Naive thymus-derived CD8-positive, alpha-beta T cell (primary cell): ENCODE measurements at regions not wholly inside any gene's neighbourhood (a gene's known extent, or its start where the extent isn't known, plus 50 kb on each side); places are given as distances from the start of the nearest gene placed in this dataset.
"Not testable (repeated sequence)": the region's sequence is repeated elsewhere in the genome, so short reads cannot be mapped to it uniquely, and the experiment has no call there.

Experiments
- ATAC-seq, 2 donors: fragments of 150-1000 bp; cut with Tn5 transposase in 1 of 2; sonication (Bioruptor Pico), chemical (Tn5 transposase) in 1 of 2; 1 replicate in 1 of 2; 2 replicates in 1 of 2; pipeline ENCODE4 v1.10.0; 2021; ENCODE audit warnings: mild to moderate bottlenecking in 2 of 2, moderate library complexity in 2 of 2
- POLR2A ChIA-PET: fragments of 350-600 bp; sonication (Branson Sonifier 250); formaldehyde crosslinking; loops from one replicate; lab custom pipeline; 2021; ENCODE audit warnings: antibody characterized with exemption; lab: Charles Lee
- DNase-seq, 10 donors: peaks; one replicate each; pipeline versions ENCODE4 v3.0.0 to v3.0.0-alpha.2; 2020 to 2022
- H3K27ac Mint-ChIP-seq, 10 donors: one replicate each; pipeline ENCODE4 v1.8.0; 2020 to 2022; ENCODE audit warnings: mild to moderate bottlenecking in 10 of 10, mixed read lengths in 10 of 10, moderate library complexity in 4 of 10, inconsistent platforms in 1 of 10
- H3K27me3 Mint-ChIP-seq, 5 donors: one replicate each; pipeline ENCODE4 v1.8.0; 2021 to 2022; ENCODE audit warnings: mixed read lengths in 5 of 5
- H3K36me3 Mint-ChIP-seq, 3 donors: one replicate each; pipeline ENCODE4 v1.8.0; 2020 to 2022; ENCODE audit warnings: mixed read lengths in 3 of 3, mild to moderate bottlenecking in 2 of 3, inconsistent platforms in 1 of 3
- H3K4me1 Mint-ChIP-seq, 4 donors: one replicate each; pipeline ENCODE4 v1.8.0; 2021 to 2022; ENCODE audit warnings: mixed read lengths in 4 of 4
- H3K4me3 Mint-ChIP-seq, 10 donors: one replicate each; pipeline ENCODE4 v1.8.0; 2020 to 2022; ENCODE audit warnings: mild to moderate bottlenecking in 10 of 10, mixed read lengths in 10 of 10, moderate library complexity in 6 of 10, inconsistent platforms in 1 of 10
- H3K9me3 Mint-ChIP-seq, 9 donors: one replicate each; pipeline ENCODE4 v1.8.0; 2020 to 2022; ENCODE audit warnings: mixed read lengths in 9 of 9, mild to moderate bottlenecking in 3 of 9, inconsistent platforms in 1 of 9, moderate library complexity in 1 of 9

- peaks cover 5 to 29% (median 14%) of the 10 kb centered on the region in 9 donors for H3K9me3 Mint-ChIP-seq
- H3K27ac Mint-ChIP-seq, result no peak overlapping the region
- POLR2A ChIA-PET, result no interaction called here
- DNase-seq (no peak), ATAC-seq (no peak)
- no peaks in the 10 kb centered on the region for H3K27me3 Mint-ChIP-seq
- no peak overlapping the region for H3K4me3 Mint-ChIP-seq
- peaks cover 0 to 15% (median 0%) of the 10 kb centered on the region in 3 donors for H3K36me3 Mint-ChIP-seq
- H3K4me1 Mint-ChIP-seq, result no peaks in the 10 kb centered on the region
Observed at GRCh38 chr4:12447451-12447850, 1018.8 kb upstream of the HS3ST1 start.

- H3K9me3 Mint-ChIP-seq, result peaks cover 3 to 30% (median 15%) of the 10 kb centered on the region in 9 donors
- H3K36me3 Mint-ChIP-seq, result peaks cover 0 to 15% (median 0%) of the 10 kb centered on the region in 3 donors
- ATAC-seq (no peak), DNase-seq (no peak)
- no peak overlapping the region for H3K27ac Mint-ChIP-seq
- no peak overlapping the region for H3K4me3 Mint-ChIP-seq
- H3K27me3 Mint-ChIP-seq, result no peaks in the 10 kb centered on the region
- H3K4me1 Mint-ChIP-seq, result no peaks in the 10 kb centered on the region
- POLR2A ChIA-PET, result no interaction called here
Observed at GRCh38 chr4:12446657-12447185, 1018.0 kb upstream of the HS3ST1 start.

- H3K9me3 Mint-ChIP-seq, result peaks cover 4 to 25% (median 14%) of the 10 kb centered on the region in 9 donors
- POLR2A ChIA-PET, result no interaction called here
- H3K4me3 Mint-ChIP-seq, result no peak overlapping the region
- DNase-seq (no peak), ATAC-seq (no peak)
- H3K27ac Mint-ChIP-seq, result no peak overlapping the region
- H3K36me3 Mint-ChIP-seq, result peaks cover 0 to 13% (median 0%) of the 10 kb centered on the region in 3 donors
- no peaks in the 10 kb centered on the region for H3K27me3 Mint-ChIP-seq
- H3K4me1 Mint-ChIP-seq, result no peaks in the 10 kb centered on the region
Observed at GRCh38 chr4:12446256-12446655, 1017.6 kb upstream of the HS3ST1 start.

GRCh38 chr4:12445711-12446235 is 1017.1 kb upstream of the HS3ST1 start:
- ATAC-seq (no peak), DNase-seq (no peak)
- POLR2A ChIA-PET, result no interaction called here
- peaks cover 0 to 10% (median 0%) of the 10 kb centered on the region in 3 donors for H3K36me3 Mint-ChIP-seq
- no peak overlapping the region for H3K4me3 Mint-ChIP-seq
- peaks cover 2 to 21% (median 15%) of the 10 kb centered on the region in 9 donors for H3K9me3 Mint-ChIP-seq
- H3K27me3 Mint-ChIP-seq, result no peaks in the 10 kb centered on the region
- no peak overlapping the region for H3K27ac Mint-ChIP-seq
- no peaks in the 10 kb centered on the region for H3K4me1 Mint-ChIP-seq

- Mint-ChIP-seq H3K9me3 (peaks cover 0 to 28% (median 3%) of the 10 kb centered on the region in 9 donors), H3K27ac (no peak overlapping the region), H3K27me3 (no peaks in the 10 kb centered on the region), H3K36me3 (no peaks in the 10 kb centered on the region), H3K4me1 (no peaks in the 10 kb centered on the region), H3K4me3 (no peak overlapping the region)
- no peak for DNase-seq
- POLR2A ChIA-PET, result no interaction called here
- ATAC-seq, result no peak
Observed at GRCh38 chr4:12439633-12440305, 1011.1 kb upstream of the HS3ST1 start.

GRCh38 chr4:12431259-12431658 is 1002.6 kb upstream of the HS3ST1 start:
- H3K27ac Mint-ChIP-seq, POLR2A ChIA-PET, H3K4me3 Mint-ChIP-seq, H3K36me3 Mint-ChIP-seq, ATAC-seq, DNase-seq, H3K4me1 Mint-ChIP-seq, H3K27me3 Mint-ChIP-seq: not testable (repeated sequence)
- H3K9me3 Mint-ChIP-seq, result peaks cover 4 to 41% (median 7%) of the 10 kb centered on the region in 9 donors

- ATAC-seq (no peak), DNase-seq (no peak)
- POLR2A ChIA-PET, result no interaction called here
- Mint-ChIP-seq H3K4me1 (no peaks in the 10 kb centered on the region), H3K9me3 (peaks cover 0 to 16% (median 5%) of the 10 kb centered on the region in 9 donors), H3K27me3 (no peaks in the 10 kb centered on the region), H3K36me3 (no peaks in the 10 kb centered on the region), H3K27ac (no peak overlapping the region), H3K4me3 (no peak overlapping the region)
Observed at GRCh38 chr4:12421364-12421763, 992.7 kb upstream of the HS3ST1 start.

- no peaks in the 10 kb centered on the region for H3K4me1 Mint-ChIP-seq
- POLR2A ChIA-PET, result no interaction called here
Observed at GRCh38 chr4:12416755-12417154, 988.1 kb upstream of the HS3ST1 start.

GRCh38 chr4:12414181-12414812 is 985.6 kb upstream of the HS3ST1 start:
- Mint-ChIP-seq H3K36me3 (peaks cover 0 to 3% (median 0%) of the 10 kb centered on the region in 3 donors), H3K27ac (no peak overlapping the region), H3K27me3 (peaks cover 0 to 3% (median 0%) of the 10 kb centered on the region in 5 donors), H3K4me1 (no peaks in the 10 kb centered on the region), H3K4me3 (no peak overlapping the region), H3K9me3 (peaks cover 0 to 8% (median 2%) of the 10 kb centered on the region in 9 donors)
- POLR2A ChIA-PET, result no interaction called here
- ATAC-seq (no peak), DNase-seq (no peak)

More at GRCh38 chr4:12416755-12417154, 988.1 kb upstream of the HS3ST1 start:
- DNase-seq (no peak), ATAC-seq (no peak)
- Mint-ChIP-seq H3K4me3 (no peak overlapping the region), H3K27me3 (peaks cover 0 to 3% (median 0%) of the 10 kb centered on the region in 5 donors), H3K9me3 (peaks cover 0 to 11% (median 5%) of the 10 kb centered on the region in 9 donors), H3K27ac (no peak overlapping the region), H3K36me3 (no peaks in the 10 kb centered on the region)

- ATAC-seq, result no peak
Observed at GRCh38 chr4:12411072-12411471, 982.4 kb upstream of the HS3ST1 start.

GRCh38 chr4:12409507-12410190 is 981.0 kb upstream of the HS3ST1 start:
- POLR2A ChIA-PET, result no interaction called here
- H3K27me3 Mint-ChIP-seq, result peaks cover 0 to 3% (median 0%) of the 10 kb centered on the region in 5 donors
- no peak for DNase-seq
- H3K4me3 Mint-ChIP-seq, result no peak overlapping the region
- H3K4me1 Mint-ChIP-seq, result no peaks in the 10 kb centered on the region
- H3K36me3 Mint-ChIP-seq, result peaks cover 0 to 3% (median 0%) of the 10 kb centered on the region in 3 donors
- ATAC-seq, result no peak
- H3K27ac Mint-ChIP-seq, result no peak overlapping the region
- peaks cover 0 to 21% (median 2%) of the 10 kb centered on the region in 9 donors for H3K9me3 Mint-ChIP-seq

More at GRCh38 chr4:12411072-12411471, 982.4 kb upstream of the HS3ST1 start:
- no peak overlapping the region for H3K27ac Mint-ChIP-seq
- H3K9me3 Mint-ChIP-seq, result peaks cover 0 to 21% (median 2%) of the 10 kb centered on the region in 9 donors
- POLR2A ChIA-PET, result no interaction called here
- H3K4me3 Mint-ChIP-seq, result no peak overlapping the region
- DNase-seq, result no peak
- peaks cover 0 to 3% (median 0%) of the 10 kb centered on the region in 3 donors for H3K36me3 Mint-ChIP-seq
- peaks cover 0 to 3% (median 0%) of the 10 kb centered on the region in 5 donors for H3K27me3 Mint-ChIP-seq
- H3K4me1 Mint-ChIP-seq, result no peaks in the 10 kb centered on the region

- DNase-seq (no peak), ATAC-seq (no peak)
- POLR2A ChIA-PET, result no interaction called here
- Mint-ChIP-seq H3K27ac (no peak overlapping the region), H3K36me3 (peaks cover 0 to 3% (median 0%) of the 10 kb centered on the region in 3 donors), H3K9me3 (peaks cover 0 to 21% (median 4%) of the 10 kb centered on the region in 9 donors), H3K27me3 (no peaks in the 10 kb centered on the region), H3K4me1 (no peaks in the 10 kb centered on the region), H3K4me3 (no peak overlapping the region)
Observed at GRCh38 chr4:12408364-12408763, 979.7 kb upstream of the HS3ST1 start.
